ENCODE measurements at regions not wholly inside any gene's neighbourhood (a gene's known extent, or its start where the extent isn't known, plus 50 kb on each side); places are given as distances from the start of the nearest gene placed in this dataset.

GRCh38 chr11:129590753-129591475 lies 215.3 kb downstream of the BARX2 start:
- DNase-seq (ENCODE audit: low read depth) = no peak

GRCh38 chr11:129591527-129591926 lies 215.9 kb downstream of the BARX2 start:
- no peak for DNase-seq (ENCODE audit: low read depth)

GRCh38 chr11:129592191-129592590 lies 216.5 kb downstream of the BARX2 start:
- no peak for DNase-seq (ENCODE audit: low read depth)

- DNase-seq (ENCODE audit: low read depth) = no peak
These were observed 217.4 kb downstream of the BARX2 start for GRCh38 chr11:129593098-129593497.

GRCh38 chr11:129595038-129595962 lies 219.7 kb downstream of the BARX2 start:
- no peak for DNase-seq (ENCODE audit: low read depth)

DNA sequence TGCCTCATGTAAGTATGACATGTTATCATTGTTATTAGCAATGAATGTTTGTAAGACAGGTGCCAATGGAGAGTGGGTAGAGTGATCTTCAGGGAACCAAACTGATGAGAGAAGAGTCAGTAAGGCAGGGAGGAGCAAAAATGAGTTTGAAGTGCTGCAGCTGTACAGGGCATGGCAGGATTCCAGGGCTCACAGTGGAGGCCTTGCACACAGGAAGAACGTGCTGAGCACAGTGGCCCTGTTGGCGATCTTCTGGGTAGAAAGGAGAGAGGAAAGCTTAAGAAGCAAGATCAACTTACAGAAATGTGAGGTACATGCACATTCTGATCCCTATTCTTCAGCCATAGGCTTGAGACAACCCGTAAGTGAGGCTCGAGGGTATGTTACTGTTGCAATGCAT lies 219.3 kb upstream of the TMEM45B start:
- no peak for DNase-seq (ENCODE audit: low read depth)

DNA sequence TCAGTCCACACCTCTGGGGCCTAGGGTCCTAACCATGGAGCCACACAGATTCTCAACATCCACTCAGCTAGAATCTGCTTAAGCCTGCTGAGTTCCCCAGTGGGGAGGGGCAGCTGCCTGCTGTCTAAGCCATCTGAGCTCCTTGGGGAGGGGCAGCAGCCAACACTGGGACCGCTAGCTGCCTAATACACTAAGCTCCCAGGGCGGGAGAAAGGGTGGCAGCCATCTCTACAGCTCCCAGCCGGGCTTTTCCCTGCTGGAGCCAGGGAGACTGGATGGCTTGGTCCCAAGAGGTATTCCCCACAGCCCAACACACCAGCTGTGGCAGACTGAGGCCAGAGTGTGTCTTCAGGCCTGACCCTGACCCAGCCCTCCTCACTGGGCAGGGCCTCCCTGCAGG lies 217.3 kb upstream of the TMEM45B start:
- no peak for DNase-seq (ENCODE audit: low read depth)

DNA sequence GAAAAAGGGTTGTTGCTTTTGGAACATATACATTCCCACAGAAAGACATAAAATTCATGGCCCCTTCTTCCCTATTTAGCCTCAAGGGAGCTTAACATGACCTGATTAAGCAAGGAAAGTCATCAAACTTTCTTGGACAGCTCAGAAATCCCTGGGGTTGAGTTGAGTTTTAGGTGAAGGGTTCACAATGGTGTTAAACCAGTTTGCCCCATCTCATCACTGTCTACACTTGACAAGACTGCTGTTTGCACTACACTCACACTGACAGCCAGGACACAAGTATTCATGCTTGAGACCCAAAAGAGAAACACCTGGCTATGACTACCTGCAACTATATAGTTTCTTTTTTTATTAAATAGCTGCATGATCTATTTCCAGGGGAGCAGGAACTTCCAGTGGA lies 209.8 kb upstream of the TMEM45B start:
- DNase-seq (ENCODE audit: low read depth) = no peak

DNA sequence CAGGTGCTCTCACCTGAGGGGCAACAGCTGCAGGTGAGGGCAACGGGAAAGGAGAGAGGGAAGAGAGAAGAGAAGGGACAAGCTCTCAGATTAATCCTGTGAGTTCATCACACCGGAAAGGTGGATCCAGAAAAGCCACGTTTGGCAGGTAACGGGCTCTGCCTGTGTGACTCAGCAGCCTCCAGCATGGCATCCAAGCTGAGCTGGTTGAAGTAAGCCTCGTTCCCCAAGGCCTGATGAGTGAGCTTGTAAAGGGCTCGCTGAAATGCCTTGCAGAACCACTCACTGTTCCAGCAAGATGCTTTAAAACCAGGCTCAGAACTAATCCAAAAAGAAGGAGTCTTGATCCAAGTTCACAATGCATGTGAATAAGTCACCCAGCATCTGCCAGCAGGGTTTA lies 206.9 kb upstream of the TMEM45B start:
- DNase-seq (ENCODE audit: low read depth) = no peak

- no peak for DNase-seq (ENCODE audit: low read depth)
These were observed 205.5 kb upstream of the TMEM45B start for GRCh38 chr11:129610125-129610524.

DNA sequence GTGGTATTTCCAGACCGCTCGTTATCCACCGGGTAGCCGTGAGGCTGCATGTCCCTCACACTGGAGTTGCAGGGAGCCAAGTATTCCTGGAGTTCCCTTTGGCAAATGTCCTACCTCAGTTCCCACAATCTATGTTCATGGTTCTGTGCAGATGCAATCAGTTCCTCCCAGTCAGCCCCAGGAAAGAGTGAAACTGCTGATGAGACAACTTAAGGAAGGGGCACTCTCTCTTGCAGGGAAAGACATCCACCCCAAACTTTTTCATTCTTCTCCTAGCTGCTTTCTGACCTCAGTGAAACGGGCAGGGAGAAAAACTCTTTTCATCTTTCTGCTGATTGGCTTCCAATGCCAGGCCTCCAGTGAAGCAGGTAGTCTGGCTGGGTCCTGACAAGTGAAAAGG lies 205.1 kb upstream of the TMEM45B start:
- no peak for DNase-seq (ENCODE audit: low read depth)

- no peak for DNase-seq (ENCODE audit: low read depth)
These were observed 203.8 kb upstream of the TMEM45B start for GRCh38 chr11:129611661-129612446.

- no peak for DNase-seq (ENCODE audit: low read depth)
These were observed 203.1 kb upstream of the TMEM45B start for GRCh38 chr11:129612447-129612961.

DNA sequence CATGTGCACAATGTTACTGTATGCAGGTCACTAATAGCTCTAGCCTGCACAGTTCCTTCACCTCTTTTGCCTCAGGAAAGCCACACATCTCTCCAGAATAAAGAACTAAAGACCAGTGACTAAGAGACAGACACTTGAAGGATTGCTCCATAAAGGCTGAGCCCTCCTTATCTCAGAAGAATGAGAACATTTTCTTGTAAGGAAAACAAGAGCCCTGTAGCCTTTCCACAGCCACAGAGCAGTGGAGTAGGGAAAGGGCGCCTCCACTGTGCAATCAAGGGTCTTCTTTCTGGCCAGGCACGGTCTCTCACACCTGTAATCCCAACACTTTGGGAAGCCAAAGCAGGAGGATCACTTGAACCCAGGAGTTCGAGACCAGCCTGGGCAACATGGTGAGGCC lies 202.6 kb upstream of the TMEM45B start:
- DNase-seq (ENCODE audit: low read depth) = no peak

- no peak for DNase-seq (ENCODE audit: low read depth)
These were observed 201.2 kb upstream of the TMEM45B start for GRCh38 chr11:129614256-129614944.

GRCh38 chr11:129618046-129618569 lies 197.5 kb upstream of the TMEM45B start:
- no peak for DNase-seq (ENCODE audit: low read depth)

DNA sequence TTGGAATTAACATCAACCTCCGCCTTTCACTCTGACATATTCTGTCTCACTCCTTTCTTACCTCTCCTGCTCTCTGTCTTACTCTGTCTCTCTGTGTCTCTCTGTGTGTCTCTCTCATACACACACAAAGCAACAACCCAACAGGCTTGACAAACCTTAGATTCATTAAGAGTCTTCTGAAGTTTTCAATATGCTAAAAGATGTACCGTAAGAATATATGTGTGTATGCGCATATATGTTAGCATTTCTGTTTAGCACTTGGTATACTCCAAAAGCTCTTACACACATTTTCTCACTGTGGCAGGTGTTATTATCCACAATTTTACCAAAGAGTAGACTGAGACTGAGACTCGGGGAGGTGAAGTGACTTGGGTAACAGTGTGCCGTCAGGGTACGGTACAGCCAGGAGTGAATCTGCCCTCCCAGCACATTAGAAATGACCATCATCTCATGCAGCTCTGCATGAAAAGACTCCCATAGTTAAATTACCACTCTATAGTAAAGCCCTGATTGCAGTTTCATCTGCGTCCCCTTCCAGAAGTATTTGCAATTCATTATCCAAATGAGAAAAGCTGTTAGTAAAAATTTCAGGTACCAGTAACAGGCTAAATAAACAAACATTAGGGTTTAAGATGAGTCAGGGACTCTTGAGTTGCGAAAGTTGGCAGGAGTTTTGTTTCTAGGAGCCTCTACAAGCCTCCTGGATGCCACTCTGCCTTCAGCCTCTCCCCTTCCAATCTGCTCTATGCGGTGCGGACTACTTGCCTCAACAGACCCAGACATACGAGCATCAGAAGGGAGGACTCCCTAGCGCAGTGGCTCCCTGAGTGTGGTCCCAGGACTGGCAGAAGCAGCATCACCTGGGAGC lies 195.2 kb upstream of the TMEM45B start:
- no peak for DNase-seq (ENCODE audit: low read depth)

GRCh38 chr11:129625930-129626329 lies 189.7 kb upstream of the TMEM45B start:
- no peak for DNase-seq (ENCODE audit: low read depth)

GRCh38 chr11:129631201-129631600 lies 184.4 kb upstream of the TMEM45B start:
- no peak for DNase-seq (ENCODE audit: low read depth)

GRCh38 chr11:129636926-129637325 lies 178.7 kb upstream of the TMEM45B start:
- no peak for DNase-seq (ENCODE audit: low read depth)
